ENCODE measurements at regions not wholly inside any gene's neighbourhood (a gene's known extent, or its start where the extent isn't known, plus 50 kb on each side); places are given as distances from the start of the nearest gene placed in this dataset.
"Not testable (repeated sequence)": the region's sequence is repeated elsewhere in the genome, so short reads cannot be mapped to it uniquely, and the experiment has no call there.

- no peak for DNase-seq
Measured at GRCh38 chr14:83614956-83615355, 1915.0 kb upstream of the FLRT2 start.

- no peak for DNase-seq
Measured at GRCh38 chr14:83624541-83624940, 1905.4 kb upstream of the FLRT2 start.

- DNase-seq: no peak
Measured at GRCh38 chr14:83632375-83632774, 1897.6 kb upstream of the FLRT2 start.

DNA sequence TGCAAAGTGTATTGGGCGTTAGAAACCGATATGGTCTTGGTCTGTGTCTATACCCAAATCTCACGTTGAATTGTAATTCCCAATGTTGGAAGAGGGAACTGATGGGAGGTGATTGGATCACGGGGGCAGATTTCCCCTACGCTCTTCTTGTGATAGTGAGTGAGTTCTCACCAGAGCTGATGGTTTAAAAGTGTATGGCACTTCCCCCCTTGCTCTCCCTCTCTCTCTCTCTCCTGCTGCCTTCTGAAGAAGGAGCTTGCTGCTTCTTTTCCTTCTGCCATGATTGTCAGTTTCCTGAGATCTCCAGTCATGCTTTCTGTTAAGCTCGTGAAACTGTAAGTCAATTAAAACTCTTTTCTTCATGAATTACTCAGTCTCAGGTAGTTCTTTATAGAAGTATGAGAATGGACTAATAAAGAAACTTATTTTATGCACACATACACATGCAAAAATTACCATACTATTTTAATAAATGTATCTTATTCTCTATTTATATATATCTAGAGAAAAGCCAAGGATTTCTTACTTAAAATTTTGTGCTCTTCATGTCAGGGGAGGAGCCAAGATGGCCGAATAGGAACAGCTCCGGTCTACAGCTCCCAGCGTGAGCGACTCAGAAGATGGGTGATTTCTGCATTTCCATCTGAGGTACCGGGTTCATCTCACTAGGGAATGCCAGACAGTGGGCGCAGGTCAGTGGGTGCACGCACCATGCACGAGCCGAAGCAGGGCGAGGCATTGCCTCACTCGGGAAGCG lies 1891.0 kb upstream of the FLRT2 start:
- no peak for DNase-seq

DNA sequence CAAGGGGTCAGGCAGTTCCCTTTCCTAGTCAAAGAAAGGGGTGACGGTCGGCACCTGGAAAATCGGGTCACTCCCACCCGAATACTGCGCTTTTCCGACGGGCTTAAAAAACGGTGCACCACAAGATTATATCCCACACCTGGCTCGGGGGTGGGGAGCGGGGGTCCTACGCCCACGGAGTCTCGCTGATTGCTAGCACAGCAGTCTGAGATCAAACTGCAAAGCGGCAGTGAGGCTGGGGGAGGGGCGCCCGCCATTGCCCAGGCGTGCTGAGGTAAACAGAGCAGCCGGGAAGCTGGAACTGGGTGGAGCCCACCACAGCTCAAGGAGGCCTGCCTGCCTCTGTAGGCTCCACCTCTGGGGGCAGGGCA lies 1890.5 kb upstream of the FLRT2 start:
- not testable (repeated sequence) for DNase-seq

DNA sequence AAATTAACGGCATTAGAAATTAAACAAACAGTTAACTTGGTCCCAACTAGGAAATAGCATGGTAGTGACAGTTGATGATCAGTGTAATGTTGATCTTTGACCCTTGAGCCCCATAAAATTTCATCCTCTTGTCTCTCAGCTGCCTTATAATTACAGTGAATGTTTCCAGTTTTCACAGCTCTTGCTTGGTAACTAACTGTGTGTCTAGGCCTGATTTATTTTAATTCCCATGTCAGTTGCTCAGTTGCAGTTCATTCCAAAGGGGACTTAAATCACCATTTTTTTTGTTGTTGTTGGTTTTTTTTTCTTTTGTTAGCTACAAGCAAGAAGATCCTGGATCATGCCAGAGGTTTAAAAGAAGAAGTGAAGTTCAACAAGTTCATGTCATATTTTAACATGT lies 1883.7 kb upstream of the FLRT2 start:
- DNase-seq: no peak

DNA sequence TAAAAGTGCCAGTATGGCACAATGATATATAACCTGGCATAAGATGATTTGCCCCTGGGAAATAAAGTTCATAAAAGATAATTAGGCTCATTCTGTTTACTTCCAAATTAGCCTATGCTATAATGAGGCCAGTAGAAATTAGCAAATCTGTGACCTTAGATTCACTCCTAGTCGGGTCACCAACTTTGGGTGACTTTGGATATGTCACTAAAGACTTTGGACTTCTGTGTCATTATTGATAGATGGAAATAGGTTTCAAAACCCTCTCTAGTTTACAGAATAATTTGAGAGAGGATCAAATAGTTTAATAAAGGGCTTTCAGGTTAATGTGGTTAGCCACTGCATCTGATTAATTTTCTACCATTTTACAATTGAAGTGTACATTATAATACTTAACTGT lies 1869.3 kb upstream of the FLRT2 start:
- DNase-seq: no peak

DNA sequence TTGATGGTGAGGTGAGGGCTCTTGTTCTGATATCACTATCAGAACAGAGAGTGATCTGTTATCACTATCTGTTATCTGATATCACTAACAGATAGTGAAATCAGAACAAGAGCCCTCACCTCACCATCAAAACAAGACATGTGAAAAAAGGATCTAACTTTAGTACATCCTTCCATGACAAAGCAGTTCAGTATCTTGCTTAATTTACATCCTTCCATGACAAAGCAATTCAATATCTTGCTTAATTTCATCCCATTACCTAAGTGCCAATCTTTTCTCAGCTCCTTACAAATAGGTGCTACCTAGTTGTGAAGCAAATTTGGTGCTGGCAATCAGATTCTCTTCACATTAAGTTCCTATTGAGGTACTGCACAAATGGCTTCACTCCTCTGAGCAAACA lies 1865.6 kb upstream of the FLRT2 start:
- no peak for DNase-seq

GRCh38 chr14:83689265-83689664 lies 1840.7 kb upstream of the FLRT2 start:
- DNase-seq: no peak

- no peak for DNase-seq
Measured at GRCh38 chr14:83697099-83697498, 1832.8 kb upstream of the FLRT2 start.

DNA sequence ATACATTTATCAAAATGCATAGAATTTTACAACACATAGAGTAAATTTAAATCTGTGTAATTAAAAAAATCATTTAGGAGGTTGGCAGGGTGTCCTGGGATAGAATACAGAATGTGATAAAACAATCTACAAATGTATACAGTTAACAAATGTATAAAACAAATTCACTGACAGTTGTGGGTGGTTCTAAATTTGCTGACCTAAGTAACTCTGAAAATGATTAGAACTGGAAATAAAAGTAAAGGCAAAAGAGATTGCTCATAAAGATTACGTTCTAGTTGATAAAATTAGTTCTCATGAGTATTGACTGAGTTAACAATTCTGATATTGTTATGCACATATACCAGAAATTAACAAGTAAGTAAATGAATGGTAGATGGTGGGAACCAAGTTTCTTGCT lies 1827.3 kb upstream of the FLRT2 start:
- DNase-seq: no peak

GRCh38 chr14:83706231-83706954 lies 1823.6 kb upstream of the FLRT2 start:
- DNase-seq: no peak

GRCh38 chr14:83707056-83707455 lies 1822.9 kb upstream of the FLRT2 start:
- no peak for DNase-seq

GRCh38 chr14:83709116-83709515 lies 1820.8 kb upstream of the FLRT2 start:
- no peak for DNase-seq

GRCh38 chr14:83711046-83711445 lies 1818.9 kb upstream of the FLRT2 start:
- no peak for DNase-seq

DNA sequence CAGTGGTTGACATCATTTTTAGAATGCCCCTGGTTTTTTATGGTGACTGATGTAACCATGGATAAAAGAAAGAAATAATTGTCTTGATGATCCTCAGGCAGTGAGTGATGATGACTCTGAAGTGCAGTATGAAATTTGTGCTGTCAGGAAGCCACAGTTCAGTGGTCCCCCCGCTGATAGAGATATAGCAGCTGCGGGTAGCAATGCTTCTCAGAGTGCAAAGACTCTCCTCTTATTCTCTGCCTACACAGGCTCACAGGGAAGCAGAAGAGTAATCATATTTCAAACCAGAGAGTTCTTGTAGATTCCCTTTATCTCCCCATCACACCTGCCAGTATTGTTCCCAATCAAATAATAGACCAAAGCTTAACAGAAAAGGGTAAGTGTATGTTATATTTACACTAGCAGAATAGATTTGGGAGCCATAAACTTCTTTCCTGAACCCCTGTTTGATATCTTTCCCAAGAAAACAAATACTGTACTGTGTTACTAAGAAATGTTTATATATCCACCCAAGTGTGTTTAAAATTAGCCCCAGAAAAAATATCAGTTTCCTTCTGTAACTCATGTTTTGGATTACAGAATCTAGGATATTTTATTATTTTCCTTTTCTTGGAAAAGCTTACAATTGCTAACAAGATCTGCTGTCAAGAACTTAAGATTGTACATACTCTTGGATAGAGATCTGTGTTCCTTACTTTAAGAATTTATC lies 1817.4 kb upstream of the FLRT2 start:
- no peak for DNase-seq

DNA sequence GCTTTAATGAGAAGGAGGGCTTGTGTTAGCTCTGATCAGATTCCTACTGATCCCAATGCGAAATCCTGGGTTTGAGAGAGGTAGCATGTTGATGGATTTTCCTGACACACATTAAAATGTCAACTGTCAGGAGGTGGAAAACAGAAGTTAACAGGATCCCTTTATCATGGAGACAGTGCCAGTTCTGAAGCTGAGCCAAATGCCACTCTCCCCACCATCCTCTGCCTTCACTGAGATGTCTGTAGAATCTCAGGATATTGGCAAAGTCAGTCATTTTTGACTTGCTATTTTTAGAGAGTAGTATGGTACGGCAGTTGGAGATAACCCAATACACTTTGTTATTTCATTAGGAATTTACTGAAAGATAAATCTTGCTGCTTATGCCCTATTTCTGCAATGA lies 1816.2 kb upstream of the FLRT2 start:
- DNase-seq: no peak

- DNase-seq: no peak
Measured at GRCh38 chr14:83714151-83714550, 1815.8 kb upstream of the FLRT2 start.

- not testable (repeated sequence) for DNase-seq
Measured at GRCh38 chr14:83719435-83719834, 1810.5 kb upstream of the FLRT2 start.

- DNase-seq: no peak
Measured at GRCh38 chr14:83733670-83734069, 1796.3 kb upstream of the FLRT2 start.

DNA sequence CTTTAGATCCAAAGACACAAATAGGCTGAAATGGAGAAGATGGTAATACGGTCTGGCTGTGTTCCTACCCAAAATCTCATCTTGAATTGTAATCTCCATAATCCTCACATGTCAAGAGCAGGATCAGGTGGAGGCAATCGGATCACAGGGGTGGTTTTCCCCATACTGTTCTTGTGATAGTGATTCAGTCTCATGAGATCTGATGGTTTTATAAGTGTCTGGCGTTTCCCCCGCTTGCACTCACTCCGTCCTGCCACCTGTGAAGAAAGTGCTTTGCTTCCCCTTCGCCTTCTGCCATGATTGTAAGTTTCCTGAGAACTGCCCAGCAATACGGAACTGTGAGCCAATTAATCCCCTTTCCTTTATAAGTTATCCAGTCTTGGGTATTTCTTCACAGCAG lies 1795.5 kb upstream of the FLRT2 start:
- no peak for DNase-seq

GRCh38 chr14:83741269-83741668 lies 1788.7 kb upstream of the FLRT2 start:
- DNase-seq: no peak

DNA sequence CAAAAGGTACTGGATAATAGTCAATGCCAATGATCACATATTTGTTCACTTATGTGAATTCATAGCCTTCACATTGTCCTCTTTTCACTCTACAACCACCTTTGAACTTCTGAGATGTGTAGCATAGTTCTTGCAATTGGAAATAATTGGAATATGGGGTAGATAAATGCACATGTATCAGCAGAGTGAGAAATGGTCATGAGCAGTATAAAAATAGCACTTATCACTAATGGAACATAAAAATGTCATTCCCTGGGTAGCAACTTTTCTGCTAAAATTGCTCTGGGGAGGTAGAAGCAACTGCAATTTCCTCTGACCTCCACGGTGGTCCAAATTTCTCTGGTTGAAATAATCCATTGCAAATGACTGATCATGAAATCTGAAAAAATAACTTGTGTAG lies 1785.7 kb upstream of the FLRT2 start:
- no peak for DNase-seq

DNA sequence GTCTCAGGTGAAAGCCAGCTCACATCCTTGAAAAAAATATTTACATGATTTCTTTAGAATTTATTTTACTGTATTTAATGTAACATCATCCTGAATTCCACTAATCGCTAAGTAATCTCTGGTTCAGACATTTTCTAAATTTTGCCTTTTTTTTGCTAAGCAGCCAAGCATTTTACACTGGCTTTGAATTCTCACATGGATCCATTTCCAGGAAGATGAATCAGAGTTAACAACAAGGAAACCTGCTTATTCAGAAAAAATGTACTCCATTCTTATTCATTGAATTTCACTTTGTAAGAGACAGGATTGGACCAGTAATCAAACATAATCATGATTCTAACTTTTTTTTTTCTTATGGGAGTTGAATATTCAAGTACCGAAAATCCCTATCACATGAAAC lies 1785.1 kb upstream of the FLRT2 start:
- DNase-seq: no peak
